ENCODE measurements at regions not wholly inside any gene's neighbourhood (a gene's known extent, or its start where the extent isn't known, plus 50 kb on each side); places are given as distances from the start of the nearest gene placed in this dataset.

- TF ChIP-seq POLR2A (IDR thresholded peaks at IDR 0.05): no peak
- TF ChIP-seq, protein P1, sequence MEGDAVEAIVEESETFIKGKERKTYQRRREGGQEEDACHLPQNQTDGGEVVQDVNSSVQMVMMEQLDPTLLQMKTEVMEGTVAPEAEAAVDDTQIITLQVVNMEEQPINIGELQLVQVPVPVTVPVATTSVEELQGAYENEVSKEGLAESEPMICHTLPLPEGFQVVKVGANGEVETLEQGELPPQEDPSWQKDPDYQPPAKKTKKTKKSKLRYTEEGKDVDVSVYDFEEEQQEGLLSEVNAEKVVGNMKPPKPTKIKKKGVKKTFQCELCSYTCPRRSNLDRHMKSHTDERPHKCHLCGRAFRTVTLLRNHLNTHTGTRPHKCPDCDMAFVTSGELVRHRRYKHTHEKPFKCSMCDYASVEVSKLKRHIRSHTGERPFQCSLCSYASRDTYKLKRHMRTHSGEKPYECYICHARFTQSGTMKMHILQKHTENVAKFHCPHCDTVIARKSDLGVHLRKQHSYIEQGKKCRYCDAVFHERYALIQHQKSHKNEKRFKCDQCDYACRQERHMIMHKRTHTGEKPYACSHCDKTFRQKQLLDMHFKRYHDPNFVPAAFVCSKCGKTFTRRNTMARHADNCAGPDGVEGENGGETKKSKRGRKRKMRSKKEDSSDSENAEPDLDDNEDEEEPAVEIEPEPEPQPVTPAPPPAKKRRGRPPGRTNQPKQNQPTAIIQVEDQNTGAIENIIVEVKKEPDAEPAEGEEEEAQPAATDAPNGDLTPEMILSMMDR (IDR thresholded peaks at IDR 0.05): no peak
- no peak for TF ChIP-seq POLR2AphosphoS5 (IDR thresholded peaks at IDR 0.05)
These were observed 187.4 kb upstream of the KCNK2 start for GRCh38 chr1:214895011-214895600.

Measured in prostate gland (tissue), 2 donors.